Stimulated activated CD4-positive, alpha-beta T cell treated with anti-CD3 and anti-CD28 coated beads, Interleukin-12 subunit alpha, Interleukin-12 subunit beta, amount 100 ng/mL, for 4 hours (primary cell): ENCODE measurements at regions not wholly inside any gene's neighbourhood (a gene's known extent, or its start where the extent isn't known, plus 50 kb on each side); places are given as distances from the start of the nearest gene placed in this dataset.
"Not testable (repeated sequence)": the region's sequence is repeated elsewhere in the genome, so short reads cannot be mapped to it uniquely, and the experiment has no call there.

Experiments
- DNase-seq: peaks from one replicate; pipeline ENCODE4 v3.0.0-alpha.2; 2020

DNA sequence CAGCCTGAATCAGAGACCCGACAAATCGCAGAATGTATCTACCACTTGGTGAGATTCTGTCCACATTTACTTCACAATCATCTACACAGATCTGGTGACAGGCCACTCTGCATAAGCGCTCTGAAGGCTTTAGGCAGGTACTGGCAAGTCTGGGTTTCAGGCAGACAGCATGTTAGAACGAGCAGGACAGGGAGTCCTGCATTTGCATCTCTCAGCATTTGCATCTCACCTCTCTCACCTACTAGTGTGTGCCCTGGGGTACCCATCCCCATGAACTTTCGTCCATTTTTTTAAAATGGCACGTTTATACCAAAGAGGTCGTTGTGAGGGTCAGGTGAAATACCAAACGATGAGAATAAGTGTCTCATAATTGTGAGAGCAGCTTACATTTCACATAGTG, 108.2 kb downstream of the SPATA31A1 start:
- DNase-seq: not testable (repeated sequence)

DNA sequence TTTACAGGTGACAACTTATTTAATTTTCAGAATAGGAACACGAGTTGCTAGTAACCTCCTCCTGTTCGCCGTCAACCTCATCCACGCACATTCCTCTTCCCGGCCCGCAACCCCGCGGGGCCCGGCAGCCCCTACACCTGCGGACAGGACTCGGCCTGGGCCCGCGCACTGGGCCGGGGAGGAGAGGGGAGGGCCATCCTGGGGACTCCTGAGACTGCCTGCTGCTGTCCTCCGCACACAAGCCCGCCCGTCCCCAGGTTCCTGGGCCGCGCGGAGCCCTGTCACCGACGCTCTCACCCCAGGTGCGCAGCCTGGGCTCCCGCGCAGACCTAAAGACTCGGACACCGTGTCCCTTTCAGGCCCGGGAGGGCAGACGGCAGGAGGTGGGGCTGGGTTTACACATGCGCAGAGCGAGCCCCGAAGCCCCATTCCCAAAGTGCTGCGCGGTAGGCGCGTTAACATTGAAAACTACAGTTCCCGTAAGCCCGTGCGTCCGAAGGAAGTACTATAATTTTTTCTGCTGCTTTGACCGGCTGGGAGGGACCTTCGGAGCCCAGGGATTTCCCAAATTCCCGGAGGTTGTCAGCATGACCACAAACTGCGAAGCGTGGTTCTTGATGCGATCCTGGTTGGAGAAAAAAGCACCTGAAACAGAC, 108.8 kb downstream of the SPATA31A1 start:
- DNase-seq: peak; percentile 61

GRCh38 chr9:39474499-39474898, 119.0 kb downstream of the SPATA31A1 start:
- DNase-seq: not testable (repeated sequence)

- not testable (repeated sequence) for DNase-seq
These were observed 127.6 kb downstream of the SPATA31A1 start for GRCh38 chr9:39483073-39483472.

- not testable (repeated sequence) for DNase-seq
These were observed 128.4 kb downstream of the SPATA31A1 start for GRCh38 chr9:39483880-39484279.

GRCh38 chr9:39484292-39484691, 128.8 kb downstream of the SPATA31A1 start:
- not testable (repeated sequence) for DNase-seq

GRCh38 chr9:39487477-39487876, 132.0 kb downstream of the SPATA31A1 start:
- not testable (repeated sequence) for DNase-seq

DNA sequence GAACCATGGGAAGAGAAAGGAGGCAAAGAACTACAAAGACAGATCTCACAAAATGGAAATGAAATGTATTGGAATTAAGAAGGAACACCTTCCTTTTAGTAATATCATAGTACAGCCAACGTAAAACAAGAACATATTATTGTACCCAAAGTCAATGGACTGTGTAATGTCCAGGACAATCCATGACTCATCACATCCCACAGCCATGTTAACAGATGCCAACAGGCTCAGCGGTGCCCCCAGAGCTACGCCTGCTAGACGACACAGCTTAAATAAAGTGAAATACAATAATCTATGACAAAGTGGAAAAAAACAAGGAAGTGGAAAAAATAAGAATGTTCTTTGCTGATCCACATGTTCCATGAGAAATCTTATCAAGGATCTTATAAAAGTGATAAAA, 140.8 kb downstream of the SPATA31A1 start:
- not testable (repeated sequence) for DNase-seq

- not testable (repeated sequence) for DNase-seq
These were observed 147.7 kb downstream of the SPATA31A1 start for GRCh38 chr9:39503178-39503577.

- not testable (repeated sequence) for DNase-seq
These were observed 172.0 kb downstream of the SPATA31A1 start for GRCh38 chr9:39527387-39528029.

GRCh38 chr9:39532597-39532996, 177.1 kb downstream of the SPATA31A1 start:
- not testable (repeated sequence) for DNase-seq

DNA sequence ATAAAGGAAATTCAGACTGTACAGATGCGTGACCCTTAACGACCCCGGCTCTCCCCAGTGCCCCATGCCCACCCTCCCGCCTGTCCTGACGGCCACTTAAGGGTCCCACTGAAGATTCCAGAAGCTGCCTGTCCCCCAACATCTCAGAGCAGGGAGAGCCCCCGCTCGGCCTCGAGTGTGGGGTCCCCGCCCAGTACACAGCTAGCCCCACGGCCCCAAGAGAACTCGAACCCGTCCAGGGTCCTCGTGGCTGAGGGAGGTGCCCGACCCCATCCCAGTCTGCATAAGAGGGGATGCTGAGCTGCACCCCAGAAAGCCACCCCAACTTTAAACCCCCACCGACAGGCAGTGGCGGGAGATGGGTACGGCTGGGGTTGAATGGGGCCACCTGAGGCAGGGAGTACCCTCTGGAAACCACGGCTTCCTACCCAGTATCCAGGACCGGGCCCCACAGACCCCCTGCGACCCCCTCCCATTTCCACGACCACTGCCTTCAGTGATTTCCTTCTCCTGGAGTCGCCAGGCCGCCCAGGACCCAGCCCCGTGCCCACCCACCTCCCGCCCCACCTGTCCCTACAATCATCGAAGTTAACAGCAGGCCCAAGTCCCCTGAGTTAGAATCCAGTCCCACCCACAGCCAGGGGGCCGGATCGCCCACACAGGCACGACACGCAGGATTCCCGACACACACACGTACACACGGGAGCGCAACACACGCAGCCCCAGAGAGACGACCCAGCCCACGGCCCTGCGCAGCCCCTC, 177.7 kb downstream of the SPATA31A1 start:
- not testable (repeated sequence) for DNase-seq

GRCh38 chr9:39533763-39534548, 178.5 kb downstream of the SPATA31A1 start:
- DNase-seq: not testable (repeated sequence)

DNA sequence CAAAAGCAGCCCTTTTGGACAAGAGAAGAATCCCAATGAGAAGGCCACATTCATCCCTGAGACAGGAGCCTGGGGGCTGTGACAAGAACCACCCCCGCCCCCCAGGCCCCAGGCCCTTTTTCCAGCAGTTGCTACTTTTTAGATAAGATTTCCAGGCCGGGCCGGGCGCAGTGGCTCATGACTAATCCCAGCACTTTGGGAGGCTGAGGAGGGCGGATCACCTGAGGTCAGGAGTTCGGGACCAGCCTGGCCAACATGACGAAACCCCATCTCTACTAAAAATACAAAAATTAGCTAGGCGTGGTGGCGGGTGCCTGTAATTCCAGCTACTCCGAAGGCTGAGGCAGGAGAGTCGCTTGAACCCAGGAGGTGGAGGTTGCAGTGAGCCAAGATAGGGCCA, 179.4 kb downstream of the SPATA31A1 start:
- DNase-seq: not testable (repeated sequence)

- DNase-seq: not testable (repeated sequence)
These were observed 186.7 kb downstream of the SPATA31A1 start for GRCh38 chr9:39542157-39542556.

GRCh38 chr9:39545079-39545478, 189.6 kb downstream of the SPATA31A1 start:
- not testable (repeated sequence) for DNase-seq

GRCh38 chr9:39550573-39550972, 195.1 kb downstream of the SPATA31A1 start:
- not testable (repeated sequence) for DNase-seq

DNA sequence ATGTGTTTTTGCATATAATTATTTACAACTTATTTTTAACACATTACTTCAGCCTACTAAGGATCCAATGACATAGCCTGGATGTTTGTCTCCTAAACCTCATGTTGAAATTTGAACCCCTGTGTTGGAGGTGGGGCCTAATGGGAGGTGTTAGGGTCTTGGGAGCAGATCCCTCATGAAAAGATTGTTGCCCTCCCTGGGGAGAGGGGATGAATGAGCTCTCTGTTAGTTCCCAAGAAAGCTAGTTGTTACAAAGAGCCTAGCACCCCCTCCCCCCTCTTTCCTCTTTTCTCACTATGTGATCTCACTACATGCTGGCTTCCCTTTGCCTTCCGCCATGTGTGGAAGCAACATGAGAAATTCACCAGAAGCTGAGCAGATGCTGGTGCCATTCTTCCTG, 196.1 kb downstream of the SPATA31A1 start:
- not testable (repeated sequence) for DNase-seq

DNA sequence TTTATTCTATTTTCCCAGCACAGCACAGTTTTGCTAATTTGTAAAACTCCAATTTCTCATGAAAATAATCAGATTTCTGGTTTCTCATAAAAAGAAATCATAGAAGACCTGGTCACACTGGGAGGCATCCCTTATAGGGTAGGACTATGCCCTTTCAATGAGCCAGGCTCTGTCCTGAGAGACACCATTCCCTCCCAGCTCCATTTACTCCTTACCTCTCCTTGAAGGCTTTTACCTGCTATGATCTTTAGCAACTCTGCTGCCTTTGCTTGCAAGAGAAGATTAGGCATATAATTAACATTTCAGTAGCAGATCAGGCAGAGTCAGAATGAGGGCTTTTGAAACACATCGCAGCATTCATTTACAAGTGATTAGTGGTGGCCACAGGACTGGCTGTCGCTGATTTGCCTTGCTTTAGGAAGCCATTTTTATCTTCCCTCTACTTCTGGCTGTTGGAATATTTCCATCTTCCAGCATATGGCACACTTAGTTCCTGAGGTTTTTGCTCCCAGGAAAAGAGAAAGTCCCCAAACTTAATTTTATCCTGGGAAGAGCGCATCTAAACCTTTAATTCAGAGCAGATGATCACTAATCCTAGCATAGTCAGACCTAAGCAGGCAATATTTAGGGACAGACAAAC, 196.9 kb downstream of the SPATA31A1 start:
- DNase-seq: not testable (repeated sequence)

DNA sequence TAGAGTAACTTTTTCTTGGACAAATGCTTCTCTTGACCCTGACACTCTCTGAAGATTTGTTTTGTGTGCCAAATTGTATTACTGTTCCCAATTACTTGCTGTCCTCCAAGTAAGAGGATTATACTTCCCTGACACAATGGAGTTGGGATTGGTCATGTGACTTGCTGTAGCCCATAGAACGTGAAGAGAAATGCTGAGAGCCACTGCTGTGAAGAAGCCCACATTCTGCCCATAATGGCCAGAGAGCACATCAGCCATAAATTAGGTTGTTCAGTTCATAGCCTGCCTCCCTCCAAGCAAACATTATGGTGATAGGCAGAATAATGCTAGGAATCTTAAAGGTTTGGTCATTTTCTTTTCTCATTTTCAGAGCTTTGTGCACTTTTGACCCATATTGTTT, 198.9 kb downstream of the SPATA31A1 start:
- DNase-seq: not testable (repeated sequence)

DNA sequence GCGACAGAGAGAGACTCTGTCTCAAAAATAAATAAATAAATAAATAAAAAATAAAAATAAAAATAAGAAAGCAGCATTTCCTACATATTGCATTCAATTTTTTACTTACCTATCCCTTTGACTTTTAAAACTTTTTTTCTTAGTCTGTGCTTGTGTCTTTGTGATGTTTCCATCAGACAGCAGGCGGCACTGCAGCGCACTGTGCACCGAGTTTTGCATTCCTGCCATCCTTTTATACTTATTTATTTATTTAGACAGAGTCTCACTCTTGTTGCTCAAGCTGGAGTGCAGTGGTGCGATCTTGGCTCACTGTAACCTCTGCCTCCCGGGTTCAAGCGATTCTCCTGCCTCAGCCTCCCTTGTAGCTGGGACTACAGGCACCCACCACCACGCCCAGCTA, 203.9 kb downstream of the SPATA31A1 start:
- DNase-seq: not testable (repeated sequence)

DNA sequence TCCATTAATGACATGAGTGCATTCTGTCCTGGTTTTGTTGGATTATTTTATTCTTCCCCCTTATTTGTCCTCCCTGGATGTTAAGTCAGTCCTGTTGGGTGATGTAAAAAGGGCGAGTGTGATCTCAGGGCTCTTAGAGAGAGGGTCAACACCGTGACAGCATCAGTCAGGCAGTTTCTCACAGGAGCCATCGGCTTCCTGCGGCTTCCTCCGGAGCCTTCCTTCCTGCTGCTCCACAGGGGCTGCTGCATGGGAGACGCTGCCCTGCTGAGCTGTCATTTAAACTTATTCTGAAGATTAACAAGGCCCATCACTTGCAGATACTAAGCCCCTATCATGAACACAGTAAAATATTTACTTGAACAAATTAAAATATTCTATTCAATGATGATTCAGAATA, 211.3 kb downstream of the SPATA31A1 start:
- not testable (repeated sequence) for DNase-seq
